ENCODE measurements at regions not wholly inside any gene's neighbourhood (a gene's known extent, or its start where the extent isn't known, plus 50 kb on each side); places are given as distances from the start of the nearest gene placed in this dataset.
"Not testable (repeated sequence)": the region's sequence is repeated elsewhere in the genome, so short reads cannot be mapped to it uniquely, and the experiment has no call there.

- H3K4me1 ChIP-seq: no peaks in the 10 kb centered on the region
- WGBS, 2 donors: 91 to 92% methylated on average over 2 of the region's 2 CpGs
- ATAC-seq: no peak
- H3K27me3 ChIP-seq: no peaks in the 10 kb centered on the region
- no peaks in the 10 kb centered on the region for H3K9me3 ChIP-seq
- no peak for TF ChIP-seq CTCF (IDR thresholded peaks at IDR 0.05)
- no peak for DNase-seq
- H3K27ac ChIP-seq: no peak overlapping the region
- H3K36me3 ChIP-seq: no peaks in the 10 kb centered on the region
- no peak overlapping the region for H3K4me3 ChIP-seq
- intact Hi-C loops (cut with DNase I): no loop called here
Observed at GRCh38 chr12:72178244-72178643, 93.9 kb upstream of the TRHDE start.

- H3K36me3 ChIP-seq: no peaks in the 10 kb centered on the region
- no peaks in the 10 kb centered on the region for H3K27me3 ChIP-seq
- ATAC-seq (no peak), DNase-seq (no peak)
- intact Hi-C loops (cut with DNase I): no loop called here
- no peak for TF ChIP-seq CTCF (IDR thresholded peaks at IDR 0.05)
- WGBS, 2 donors: 70 to 71% methylated on average over 2 of the region's 2 CpGs
- no peak overlapping the region for H3K4me3 ChIP-seq
- H3K27ac ChIP-seq: no peak overlapping the region
- no peaks in the 10 kb centered on the region for H3K4me1 ChIP-seq
- H3K9me3 ChIP-seq: no peaks in the 10 kb centered on the region
Observed at GRCh38 chr12:72178871-72179270, 93.3 kb upstream of the TRHDE start.

- H3K9me3 ChIP-seq: no peaks in the 10 kb centered on the region
- intact Hi-C loops (cut with DNase I): no loop called here
- H3K27ac ChIP-seq: no peak overlapping the region
- no peaks in the 10 kb centered on the region for H3K36me3 ChIP-seq
- H3K4me1 ChIP-seq: no peaks in the 10 kb centered on the region
- no peak for DNase-seq
- H3K4me3 ChIP-seq: no peak overlapping the region
- no peak for TF ChIP-seq CTCF (IDR thresholded peaks at IDR 0.05)
- WGBS, 2 donors: 87 to 91% methylated on average over 1 of the region's 1 CpG
- no peaks in the 10 kb centered on the region for H3K27me3 ChIP-seq
- ATAC-seq: no peak
Observed at GRCh38 chr12:72179841-72180240, 92.3 kb upstream of the TRHDE start.

- H3K4me1 ChIP-seq; DNase-seq; H3K9me3 ChIP-seq; H3K27me3 ChIP-seq; intact Hi-C loops (cut with DNase I); ATAC-seq; H3K36me3 ChIP-seq; H3K4me3 ChIP-seq; H3K27ac ChIP-seq: not testable (repeated sequence)
- 95 to 96% methylated on average over 30 to 33 of the region's 33 CpGs for WGBS, 2 donors
Observed at GRCh38 chr12:72184971-72185533, 87.1 kb upstream of the TRHDE start.

- H3K27ac ChIP-seq: no peak overlapping the region
- DNase-seq: no peak
- H3K9me3 ChIP-seq: peaks cover 0 to under 1% (median 0%) of the 10 kb centered on the region in 11 donors
- ATAC-seq: no peak
- H3K36me3 ChIP-seq: no peaks in the 10 kb centered on the region
- H3K27me3 ChIP-seq: no peaks in the 10 kb centered on the region
- TF ChIP-seq CTCF (IDR thresholded peaks at IDR 0.05): no peak
- WGBS, 2 donors: 62 to 79% methylated on average over 1 of the region's 1 CpG
- H3K4me3 ChIP-seq: no peak overlapping the region
- intact Hi-C loops (cut with DNase I): no loop called here
- no peaks in the 10 kb centered on the region for H3K4me1 ChIP-seq
Observed at GRCh38 chr12:72189266-72189665, 82.9 kb upstream of the TRHDE start.

Measured in heart right ventricle (tissue), 16 donors.